Prostate gland (tissue), 2 donors: ENCODE measurements at regions not wholly inside any gene's neighbourhood (a gene's known extent, or its start where the extent isn't known, plus 50 kb on each side); places are given as distances from the start of the nearest gene placed in this dataset.

Experiments used
- DNase-seq: peaks from one replicate; pipeline ENCODE4 v3.0.0-alpha.2; 2019; ENCODE audit warnings: low spot score
- H3K27ac ChIP-seq, 2 donors: fragments of 200-600 bp; sonication (generic); 2 replicates each; pipeline ENCODE4 v1.5.1; 2017 to 2019
- H3K27me3 ChIP-seq: fragments of 200-600 bp; sonication (generic); replicated peaks from 2 replicates; pipeline ENCODE4 v1.5.1; 2019; ENCODE audit not compliant: insufficient read depth
- H3K36me3 ChIP-seq, 2 donors: fragments of 200-600 bp; sonication (generic); 1 replicate in 1 of 2; 2 replicates in 1 of 2; pipeline versions ENCODE4 v1.5.1 to v1.8.1; 2017 to 2019
- H3K4me1 ChIP-seq: fragments of 200-600 bp; sonication (generic); replicated peaks from 2 replicates; pipeline ENCODE4 v1.5.1; 2019
- H3K4me3 ChIP-seq, 2 donors: fragments of 200-600 bp; sonication (generic); 2 replicates each; pipeline ENCODE4 v1.5.1; 2017 to 2019
- H3K9me3 ChIP-seq: fragments of 200-600 bp; sonication (generic); 2 replicates; pipeline ENCODE4 v1.5.1; 2017
- CTCF ChIP-seq, 4 experiments: fragments of 200-600 bp in 2 of 4; fragments of 450-650 bp in 2 of 4; sonication (generic) in 2 of 4; IDR thresholded peaks; 1 replicate in 3 of 4; 2 replicates in 1 of 4; pipeline ENCODE4 v1.5.1; 2016 to 2019; ENCODE audit warnings: antibody characterized with exemption in 4 of 4, mild to moderate bottlenecking in 2 of 4, moderate library complexity in 2 of 4
- POLR2A ChIP-seq: fragments of 450-650 bp; IDR thresholded peaks from one replicate; pipeline ENCODE4 v1.6.1; 2016; ENCODE audit warnings: antibody characterized with exemption, mild to moderate bottlenecking
- POLR2AphosphoS5 ChIP-seq: sonication (generic); formaldehyde crosslinking; IDR thresholded peaks from one replicate; pipeline ENCODE4 v1.6.1; 2017; ENCODE audit warnings: antibody characterized with exemption
- WGBS: methylation state at CpG from one replicate; pipeline ENCODE4 v1.1.5; 2018; 5-methylcytosine and 5-hydroxymethylcytosine counted together
- intact Hi-C: fragments of 100-400 bp; cut with DNase I; formaldehyde crosslinking; loops from one replicate; pipeline ENCODE4 v1.14.2; 2022

DNA sequence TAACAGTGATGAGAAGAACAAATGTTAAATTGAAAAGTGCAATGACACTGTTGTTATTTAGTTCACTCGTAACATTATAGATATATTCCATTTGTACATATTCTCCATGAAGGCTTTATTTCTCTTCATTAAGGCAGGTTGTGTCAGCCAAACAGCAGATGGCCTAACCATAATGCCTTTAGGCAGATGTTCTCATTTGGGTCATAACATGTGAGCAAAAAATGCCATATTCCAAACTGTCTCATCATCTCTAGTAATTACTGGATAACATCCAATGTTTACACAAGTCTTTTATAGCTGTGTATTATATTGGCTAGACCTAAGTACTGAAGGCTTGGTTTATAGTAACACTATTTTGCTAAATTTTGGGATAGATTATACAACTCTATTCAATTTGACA is 87.2 kb upstream of the CHODL start:
- WGBS = 67% methylated on average over 1 of the region's 1 CpG
- H3K27me3 ChIP-seq = no peaks in the 10 kb centered on the region
- H3K9me3 ChIP-seq = no peaks in the 10 kb centered on the region
- no peak overlapping the region for H3K4me3 ChIP-seq
- no peak for DNase-seq
- no peaks in the 10 kb centered on the region for H3K4me1 ChIP-seq
- intact Hi-C loops = no loop called here
- no peak for TF ChIP-seq POLR2AphosphoS5
- H3K36me3 ChIP-seq = no peaks in the 10 kb centered on the region
- no peak overlapping the region for H3K27ac ChIP-seq

GRCh38 chr21:18155508-18156193 is 89.0 kb upstream of the CHODL start:
- no peak for DNase-seq
- H3K36me3 ChIP-seq = no peaks in the 10 kb centered on the region
- no peak overlapping the region for H3K27ac ChIP-seq
- H3K27me3 ChIP-seq = no peaks in the 10 kb centered on the region
- intact Hi-C loops = no loop called here
- no peak overlapping the region for H3K4me3 ChIP-seq
- no peak for TF ChIP-seq POLR2AphosphoS5
- TF ChIP-seq CTCF (IDR thresholded peaks at IDR 0.05) = no peak
- TF ChIP-seq POLR2A = no peak
- H3K9me3 ChIP-seq = no peaks in the 10 kb centered on the region
- WGBS = 70% methylated on average over 5 of the region's 5 CpGs
- no peaks in the 10 kb centered on the region for H3K4me1 ChIP-seq

- WGBS = 93% methylated on average over 2 of the region's 2 CpGs
- H3K36me3 ChIP-seq = no peaks in the 10 kb centered on the region
- no peak overlapping the region for H3K27ac ChIP-seq
- intact Hi-C loops = no loop called here
- no peaks in the 10 kb centered on the region for H3K4me1 ChIP-seq
- TF ChIP-seq POLR2AphosphoS5 (no peak), CTCF (IDR thresholded peaks at IDR 0.05) (no peak), POLR2A (no peak)
- no peaks in the 10 kb centered on the region for H3K27me3 ChIP-seq
- no peak overlapping the region for H3K4me3 ChIP-seq
- no peaks in the 10 kb centered on the region for H3K9me3 ChIP-seq
- no peak for DNase-seq
Measured at GRCh38 chr21:18153063-18153462, 91.6 kb upstream of the CHODL start.

DNA sequence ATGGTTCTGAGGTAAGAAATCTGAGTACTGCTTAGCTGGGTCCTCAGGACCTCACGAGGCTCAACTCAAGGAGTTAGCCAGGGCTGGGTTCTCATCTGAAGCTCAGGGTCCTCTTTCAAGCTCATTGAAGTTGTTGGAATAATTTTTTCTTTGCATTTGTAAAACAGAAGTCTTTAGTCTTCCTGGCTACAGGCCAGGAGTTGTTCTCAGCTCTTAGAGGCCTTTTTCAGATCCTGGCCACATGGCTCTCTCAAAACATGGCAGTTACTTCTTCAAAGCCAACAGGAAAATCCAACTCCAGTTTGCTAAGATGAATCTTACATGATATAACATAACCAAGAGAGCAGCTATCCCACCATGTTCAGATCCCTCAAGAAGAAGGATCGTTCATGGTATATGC is 92.3 kb upstream of the CHODL start:
- H3K4me1 ChIP-seq = no peaks in the 10 kb centered on the region
- WGBS = 88% methylated on average over 2 of the region's 2 CpGs
- DNase-seq = no peak
- H3K4me3 ChIP-seq = no peak overlapping the region
- H3K27ac ChIP-seq = no peak overlapping the region
- H3K9me3 ChIP-seq = no peaks in the 10 kb centered on the region
- no peaks in the 10 kb centered on the region for H3K27me3 ChIP-seq
- intact Hi-C loops = no loop called here
- H3K36me3 ChIP-seq = no peaks in the 10 kb centered on the region
- TF ChIP-seq POLR2A (no peak), CTCF (IDR thresholded peaks at IDR 0.05) (no peak), POLR2AphosphoS5 (no peak)

DNA sequence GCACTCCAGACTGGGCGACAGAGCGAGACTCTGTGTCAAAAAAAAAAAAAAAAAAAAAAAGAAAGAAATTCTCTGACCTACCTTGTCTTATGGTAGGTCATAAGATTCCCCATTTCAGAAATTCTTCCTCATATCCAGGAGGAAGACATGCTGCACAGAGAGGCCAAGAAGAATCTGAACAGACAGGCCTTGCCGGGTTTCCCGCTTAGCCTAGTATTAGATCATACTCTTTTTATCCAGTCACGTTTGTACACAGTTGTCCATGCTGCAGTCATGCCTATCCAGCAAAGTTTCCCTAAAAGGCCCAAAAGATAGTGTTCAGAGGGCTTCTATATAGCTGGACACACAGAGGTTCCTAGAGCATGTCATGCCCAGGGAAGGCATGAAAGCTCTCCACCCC is 93.6 kb upstream of the CHODL start:
- Histone ChIP-seq H3K4me1 (no peaks in the 10 kb centered on the region), H3K36me3 (no peaks in the 10 kb centered on the region), H3K27me3 (no peaks in the 10 kb centered on the region), H3K9me3 (no peaks in the 10 kb centered on the region), H3K4me3 (no peak overlapping the region), H3K27ac (no peak overlapping the region)
- 95% methylated on average over 5 of the region's 5 CpGs for WGBS
- intact Hi-C loops = no loop called here
- TF ChIP-seq CTCF (IDR thresholded peaks at IDR 0.05) (no peak), POLR2AphosphoS5 (no peak), POLR2A (no peak)
- no peak for DNase-seq
